PFSK-1 (cell line): ENCODE measurements at regions not wholly inside any gene's neighbourhood (a gene's known extent, or its start where the extent isn't known, plus 50 kb on each side); places are given as distances from the start of the nearest gene placed in this dataset.
A peak's percentile ranks its signal among the peaks of the same experiment; 100 is the strongest.

Experiments
- FOXP2 ChIP-seq: optimal IDR thresholded peaks from 2 replicates; pipeline ENCODE3; 2011; ENCODE audit warnings: borderline replicate concordance, control low read depth, inconsistent platforms; ENCODE audit not compliant: insufficient read depth; ENCODE audit errors: extremely low read length, extremely low read depth
- POLR2AphosphoS5 ChIP-seq: IDR thresholded peaks from 2 replicates; pipeline ENCODE4 v1.6.1; 2012; ENCODE audit warnings: low read depth, mild to moderate bottlenecking, control low read depth, low read length, moderate library complexity
- SIN3A ChIP-seq: IDR thresholded peaks from 2 replicates; pipeline ENCODE4 v1.6.1; 2012; ENCODE audit warnings: mild to moderate bottlenecking, low read length, moderate library complexity, borderline replicate concordance; ENCODE audit not compliant: insufficient read depth
- TAF1 ChIP-seq: IDR thresholded peaks from 2 replicates; pipeline ENCODE4 v1.6.1; 2012; ENCODE audit warnings: low read length, control low read depth, borderline replicate concordance; ENCODE audit not compliant: insufficient read depth
- TF ChIP-seq, protein P1 (sequence below), 2 experiments: IDR thresholded peaks; 2 replicates each; pipeline versions ENCODE4 v1.6.1 to v1.8.0; 2011 to 2012; ENCODE audit warnings: low read depth in 2 of 2, low read length in 2 of 2, control low read depth in 1 of 2, inconsistent platforms in 1 of 2, mild to moderate bottlenecking in 1 of 2, moderate library complexity in 1 of 2; ENCODE audit not compliant: insufficient read depth in 1 of 2

DNA sequence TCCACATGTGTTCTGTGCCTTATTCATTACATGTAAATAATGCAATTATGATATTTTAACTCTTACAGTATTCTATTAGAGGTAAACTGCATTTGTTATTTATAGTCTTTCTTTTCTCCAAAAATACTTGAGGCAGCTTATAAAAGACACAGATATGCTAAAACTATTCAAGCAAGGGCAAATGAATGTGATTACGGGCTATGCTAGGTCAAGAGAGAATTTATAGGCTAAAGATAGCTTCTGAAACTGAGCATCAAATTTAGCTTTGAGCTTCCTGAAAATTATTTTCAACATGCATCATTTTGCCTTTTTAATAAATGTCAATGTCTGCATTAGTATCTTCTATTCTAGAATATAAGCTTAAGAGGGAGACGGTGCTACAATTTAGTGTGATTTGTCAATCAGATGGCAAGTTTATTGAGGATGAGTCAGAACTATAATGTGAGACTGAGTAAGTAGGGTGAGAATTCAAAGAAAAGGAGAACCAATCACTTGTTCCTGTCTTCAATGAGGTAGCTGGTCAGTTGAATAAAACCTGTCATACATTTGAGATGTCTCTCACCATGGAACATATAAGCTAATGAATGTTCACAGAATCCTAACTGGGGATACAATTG is 669.4 kb upstream of the CITED2 start:
- TF ChIP-seq, protein P1, sequence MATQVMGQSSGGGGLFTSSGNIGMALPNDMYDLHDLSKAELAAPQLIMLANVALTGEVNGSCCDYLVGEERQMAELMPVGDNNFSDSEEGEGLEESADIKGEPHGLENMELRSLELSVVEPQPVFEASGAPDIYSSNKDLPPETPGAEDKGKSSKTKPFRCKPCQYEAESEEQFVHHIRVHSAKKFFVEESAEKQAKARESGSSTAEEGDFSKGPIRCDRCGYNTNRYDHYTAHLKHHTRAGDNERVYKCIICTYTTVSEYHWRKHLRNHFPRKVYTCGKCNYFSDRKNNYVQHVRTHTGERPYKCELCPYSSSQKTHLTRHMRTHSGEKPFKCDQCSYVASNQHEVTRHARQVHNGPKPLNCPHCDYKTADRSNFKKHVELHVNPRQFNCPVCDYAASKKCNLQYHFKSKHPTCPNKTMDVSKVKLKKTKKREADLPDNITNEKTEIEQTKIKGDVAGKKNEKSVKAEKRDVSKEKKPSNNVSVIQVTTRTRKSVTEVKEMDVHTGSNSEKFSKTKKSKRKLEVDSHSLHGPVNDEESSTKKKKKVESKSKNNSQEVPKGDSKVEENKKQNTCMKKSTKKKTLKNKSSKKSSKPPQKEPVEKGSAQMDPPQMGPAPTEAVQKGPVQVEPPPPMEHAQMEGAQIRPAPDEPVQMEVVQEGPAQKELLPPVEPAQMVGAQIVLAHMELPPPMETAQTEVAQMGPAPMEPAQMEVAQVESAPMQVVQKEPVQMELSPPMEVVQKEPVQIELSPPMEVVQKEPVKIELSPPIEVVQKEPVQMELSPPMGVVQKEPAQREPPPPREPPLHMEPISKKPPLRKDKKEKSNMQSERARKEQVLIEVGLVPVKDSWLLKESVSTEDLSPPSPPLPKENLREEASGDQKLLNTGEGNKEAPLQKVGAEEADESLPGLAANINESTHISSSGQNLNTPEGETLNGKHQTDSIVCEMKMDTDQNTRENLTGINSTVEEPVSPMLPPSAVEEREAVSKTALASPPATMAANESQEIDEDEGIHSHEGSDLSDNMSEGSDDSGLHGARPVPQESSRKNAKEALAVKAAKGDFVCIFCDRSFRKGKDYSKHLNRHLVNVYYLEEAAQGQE (IDR thresholded peaks at IDR 0.05; ENCODE audit: insufficient read depth in 1 of 2, low read depth in 2 of 2, low read length in 2 of 2) = no peak
- TF ChIP-seq FOXP2 (no peak), SIN3A (no peak), TAF1 (no peak), POLR2AphosphoS5 (no peak)

DNA sequence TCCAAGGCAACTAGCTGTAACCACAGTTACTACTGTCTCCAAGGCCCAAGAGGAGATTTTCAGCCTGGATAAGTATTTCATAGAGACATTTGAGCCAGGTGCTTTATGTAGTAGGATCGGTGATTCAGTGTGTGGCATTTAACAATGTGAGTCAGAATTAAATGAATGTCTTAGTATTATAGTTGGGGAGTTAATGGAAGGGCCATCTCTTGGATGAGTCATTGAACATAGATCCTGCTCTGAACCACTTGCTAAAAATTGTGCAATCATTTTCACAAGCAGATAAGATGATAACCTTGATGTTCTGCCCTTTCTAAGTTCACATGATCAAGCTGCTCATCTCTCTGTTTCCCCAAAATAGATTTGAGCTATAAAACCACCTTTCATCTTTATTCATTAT is 668.9 kb upstream of the CITED2 start:
- TF ChIP-seq SIN3A (no peak), TAF1 (0 out of 2 replicates have a peak, but pooled peaks have one; percentile 24)

DNA sequence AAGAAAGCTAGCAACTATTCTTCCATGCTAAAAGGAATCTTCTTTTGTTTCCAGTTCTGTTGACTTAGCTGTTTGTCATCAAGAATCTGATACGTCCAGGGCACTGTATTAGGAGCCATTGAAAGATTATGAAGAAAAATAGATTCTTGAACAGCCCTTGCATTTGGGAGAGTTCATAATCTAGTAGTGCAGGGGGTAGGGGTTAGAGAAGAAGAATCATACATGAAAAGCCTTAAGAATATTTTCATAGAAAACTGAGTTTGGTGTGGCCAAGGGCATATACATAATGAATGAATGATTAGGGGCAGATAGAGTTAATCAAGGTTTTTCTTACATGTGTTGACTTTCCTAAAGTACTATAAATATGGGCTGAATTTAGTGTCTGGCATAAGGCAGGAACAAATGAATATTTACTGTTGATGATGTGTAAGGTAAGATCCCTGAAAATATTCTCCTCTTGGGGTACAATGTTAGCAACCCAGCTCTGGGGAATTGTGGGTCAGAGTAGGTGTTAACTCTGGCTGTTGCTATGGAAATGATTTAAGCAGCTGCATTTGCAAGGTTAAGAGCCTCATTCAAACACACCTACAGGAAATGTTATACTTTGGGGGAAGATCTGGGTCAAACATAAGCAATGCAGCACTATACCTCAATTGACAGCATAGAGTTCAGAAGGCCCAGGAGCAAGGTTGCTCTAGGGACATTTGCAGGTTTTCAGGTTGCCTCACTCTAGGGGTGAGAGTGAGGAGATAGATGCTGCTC is 667.3 kb upstream of the CITED2 start:
- TF ChIP-seq POLR2AphosphoS5 = no peak
- no peak for TF ChIP-seq SIN3A
- TF ChIP-seq TAF1 = no peak
- no peak for TF ChIP-seq FOXP2
- TF ChIP-seq, protein P1 (IDR thresholded peaks at IDR 0.05; ENCODE audit: insufficient read depth in 1 of 2, low read depth in 2 of 2, low read length in 2 of 2) = no peak

DNA sequence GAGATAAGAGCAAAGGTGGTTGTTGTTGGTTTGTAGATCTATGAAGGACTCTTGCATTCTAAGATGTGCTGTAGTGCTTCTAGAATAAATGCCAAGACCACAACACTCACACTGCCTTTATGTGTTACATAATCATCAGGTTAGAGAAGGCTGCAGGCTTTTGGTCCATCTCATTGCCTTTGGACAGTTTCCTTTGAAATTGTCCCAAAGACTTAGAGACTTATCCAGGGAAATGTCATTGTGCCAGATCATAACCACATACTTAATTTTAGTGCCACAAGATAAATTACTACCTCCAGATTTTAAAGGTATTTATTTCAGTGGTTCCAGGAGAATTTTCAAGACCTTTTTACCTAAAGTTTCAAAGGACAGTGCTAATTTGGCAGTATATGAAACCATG is 666.6 kb upstream of the CITED2 start:
- TF ChIP-seq, protein P1 (IDR thresholded peaks at IDR 0.05; ENCODE audit: insufficient read depth in 1 of 2, low read depth in 2 of 2, low read length in 2 of 2) = no peak
- TF ChIP-seq TAF1 (no peak), FOXP2 (no peak), SIN3A (no peak), POLR2AphosphoS5 (no peak)

DNA sequence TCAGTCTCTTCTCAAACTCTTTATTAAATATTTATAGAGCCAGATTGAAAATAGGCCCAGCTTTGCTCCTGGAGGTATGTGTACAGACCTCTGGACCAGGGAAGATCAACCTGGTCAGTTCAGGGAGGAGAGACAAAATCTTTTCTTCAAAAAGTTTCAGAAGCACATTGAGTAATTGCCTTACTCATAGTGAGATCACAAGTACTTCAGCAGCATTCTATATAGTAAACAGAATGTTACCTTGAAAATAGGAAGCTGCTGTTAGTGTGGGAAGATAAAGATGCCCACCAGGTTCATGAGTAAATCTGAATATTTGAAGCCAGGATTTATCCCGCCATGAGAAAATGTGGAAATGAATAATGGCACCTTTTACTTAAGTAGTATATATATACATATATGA is 665.9 kb upstream of the CITED2 start:
- TF ChIP-seq, protein P1 (IDR thresholded peaks at IDR 0.05; ENCODE audit: insufficient read depth in 1 of 2, low read depth in 2 of 2, low read length in 2 of 2) = no peak
- TF ChIP-seq FOXP2 = no peak
- no peak for TF ChIP-seq TAF1
- no peak for TF ChIP-seq SIN3A
- no peak for TF ChIP-seq POLR2AphosphoS5
